ENCODE measurements at regions not wholly inside any gene's neighbourhood (a gene's known extent, or its start where the extent isn't known, plus 50 kb on each side); places are given as distances from the start of the nearest gene placed in this dataset.

DNA sequence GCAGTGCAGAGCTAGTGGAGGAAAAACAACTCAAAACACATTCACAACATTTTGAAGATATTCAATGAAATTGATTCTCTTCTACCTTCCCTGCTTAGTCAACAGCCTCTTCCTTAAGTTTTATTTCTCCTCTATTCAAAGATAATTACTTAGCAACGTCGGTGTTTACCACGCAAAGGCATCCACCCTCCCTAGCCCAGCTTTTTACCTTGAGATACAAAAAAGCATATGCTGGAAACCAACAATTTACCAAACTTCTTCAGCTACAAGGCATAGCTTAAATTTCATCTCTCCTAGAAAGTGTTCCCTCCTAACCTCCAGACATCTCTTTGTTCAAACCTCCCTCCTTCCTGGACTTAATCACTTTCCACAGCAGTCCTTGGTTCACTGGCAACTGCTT lies 102.8 kb upstream of the SOD1 start:
- in situ Hi-C loops (cut with MboI): no loop called here
- no peaks in the 10 kb centered on the region for H4K20me1 ChIP-seq (ENCODE audit: control insufficient read depth, insufficient read depth)
- peaks cover 0 to 5% of the 10 kb centered on the region in 2 experiments; a peak in 1 of 4 replicates for H3K27me3 ChIP-seq (replicated peaks in 1 of 2; ENCODE audit: control insufficient read depth in 2 of 2, insufficient read depth in 2 of 2, low read length in 1 of 2)
- ChIA-PET SMC1A (ENCODE audit: uncharacterized antibody, unreplicated experiment) (interaction anchor here (1.4 to 1.8 kb wide), 2 partner anchors 48 to 230 kb away, joined by 4 to 6 read pairs; no protein-coding TSS in a partner anchor), POLR2A (interaction anchor here (0.5 kb wide), 1 partner anchor 730 kb away, joined by 3 read pairs; no protein-coding TSS in a partner anchor), RAD21 (ENCODE audit: unreplicated experiment) (interaction anchor here (0.8 to 1.0 kb wide), 4 partner anchors 51 to 215 kb away, joined by 3 read pairs; no protein-coding TSS in a partner anchor), CTCF (interaction anchor here (0.9 to 2.1 kb wide), 5 partner anchors 9 to 358 kb away, joined by 3 to 5 read pairs (median 3); no protein-coding TSS in a partner anchor)
- 89% methylated on average over 3 of the region's 3 CpGs for WGBS (ENCODE audit: insufficient coverage, insufficient replicate concordance, low lambda C conversion rate, missing lambda C conversion rate)
- H3K4me1 ChIP-seq (ENCODE audit: control insufficient read depth, insufficient read depth, low read length): peaks cover 14% of the 10 kb centered on the region
- no peak overlapping the region for H3K4me3 ChIP-seq
- H2AFZ ChIP-seq (ENCODE audit: control insufficient read depth, low read depth, low read length): no peak overlapping the region
- DNase-seq (ENCODE audit: low read depth, low spot score): no peak
- BruUV-seq (replicated peaks): no TSS peak
- no peak overlapping the region for H3K9ac ChIP-seq (ENCODE audit: control insufficient read depth, insufficient read depth, low read length)
- H3K36me3 ChIP-seq (ENCODE audit: control insufficient read depth in 2 of 2, insufficient read depth in 2 of 2, low read length in 1 of 2): no peaks in the 10 kb centered on the region
- no peak for FAIRE-seq
- H3K4me2 ChIP-seq (ENCODE audit: control insufficient read depth, insufficient read depth): no peak overlapping the region
- no peak for ATAC-seq
- H3K27ac ChIP-seq (ENCODE audit: control insufficient read depth, insufficient read depth): no peak overlapping the region
- TF ChIP-seq ZNF384 (IDR thresholded peaks at IDR 0.05; ENCODE audit: borderline replicate concordance, low read depth, low read length) (no peak), BCL3 (IDR thresholded peaks at IDR 0.05; ENCODE audit: borderline replicate concordance, insufficient read depth, low read depth, low read length, poor library complexity, severe bottlenecking) (no peak), ZBTB4 (CRISPR knock-in tag; IDR thresholded peaks at IDR 0.05) (no peak), RB1 (IDR thresholded peaks at IDR 0.05; ENCODE audit: borderline replicate concordance) (no peak)
- H3K79me2 ChIP-seq (ENCODE audit: control insufficient read depth, insufficient read depth, low read length): no peaks in the 10 kb centered on the region
- H3K9me3 ChIP-seq (replicated peaks; ENCODE audit: control insufficient read depth, insufficient read depth, low read length): no peaks in the 10 kb centered on the region
- intact Hi-C loops (cut with micrococcal nuclease; ENCODE audit: unreplicated experiment): no loop called here
